ENCODE measurements at regions not wholly inside any gene's neighbourhood (a gene's known extent, or its start where the extent isn't known, plus 50 kb on each side); places are given as distances from the start of the nearest gene placed in this dataset.

DNA sequence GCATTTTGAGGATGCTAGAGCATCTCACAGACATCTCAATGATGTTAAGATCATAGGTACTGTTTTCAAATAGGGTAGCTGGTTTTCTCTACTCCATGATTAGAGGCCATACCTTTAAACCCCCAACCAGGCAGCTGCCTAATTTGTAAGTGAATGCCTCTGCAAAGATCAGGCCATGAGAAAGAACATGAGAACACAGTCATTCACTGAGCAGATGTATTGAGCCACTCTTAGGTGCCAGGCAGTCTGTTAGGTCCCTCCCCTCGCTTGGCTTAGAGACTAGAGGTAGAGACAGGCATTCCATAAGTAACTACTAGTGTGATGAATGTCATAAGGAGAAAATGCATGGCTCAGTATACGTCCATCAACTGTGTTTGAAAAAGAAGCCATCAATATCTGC is 410.0 kb downstream of the FGF9 start:
- no peak for DNase-seq
- intact Hi-C loops (cut with DNase I) = no loop called here

DNA sequence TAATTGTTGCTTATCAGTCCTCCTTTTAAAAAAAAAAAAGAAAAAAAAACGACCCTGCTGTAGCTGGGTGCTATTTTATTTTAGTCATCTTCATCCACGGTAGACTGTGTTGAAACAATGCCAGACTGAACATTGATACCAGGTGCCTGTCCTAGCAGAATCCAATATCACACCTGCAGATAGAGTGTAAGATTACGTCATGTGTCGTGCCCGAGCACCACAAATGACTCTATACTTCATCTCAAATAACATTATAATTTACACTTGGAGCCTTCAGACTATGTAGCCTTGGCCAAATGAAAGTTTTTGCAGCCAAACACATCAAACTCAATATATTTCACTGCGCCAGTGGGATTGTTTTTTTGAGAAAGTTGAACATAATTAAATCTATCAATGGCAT is 410.6 kb downstream of the FGF9 start:
- intact Hi-C loops (cut with DNase I) = no loop called here
- DNase-seq = no peak

DNA sequence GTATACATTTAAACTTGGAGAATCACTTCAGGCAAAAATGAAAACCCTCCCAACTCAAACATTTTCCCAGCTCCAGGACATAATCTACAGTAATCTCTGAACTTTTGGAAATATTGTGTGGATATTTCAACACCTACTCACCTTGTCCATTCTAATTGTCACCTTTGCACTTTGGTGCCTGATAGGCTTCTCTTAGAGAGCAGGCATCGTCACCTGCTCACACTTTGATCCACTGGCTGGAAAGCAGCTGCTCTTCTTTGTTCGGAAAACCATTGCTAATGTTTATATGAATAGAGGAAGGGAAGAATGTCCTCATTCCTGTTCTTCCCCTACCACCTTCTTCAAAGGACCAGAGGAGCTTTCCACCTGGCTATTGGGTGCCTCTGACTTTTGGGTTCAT is 411.2 kb downstream of the FGF9 start:
- no peak for DNase-seq
- intact Hi-C loops (cut with DNase I) = no loop called here

DNA sequence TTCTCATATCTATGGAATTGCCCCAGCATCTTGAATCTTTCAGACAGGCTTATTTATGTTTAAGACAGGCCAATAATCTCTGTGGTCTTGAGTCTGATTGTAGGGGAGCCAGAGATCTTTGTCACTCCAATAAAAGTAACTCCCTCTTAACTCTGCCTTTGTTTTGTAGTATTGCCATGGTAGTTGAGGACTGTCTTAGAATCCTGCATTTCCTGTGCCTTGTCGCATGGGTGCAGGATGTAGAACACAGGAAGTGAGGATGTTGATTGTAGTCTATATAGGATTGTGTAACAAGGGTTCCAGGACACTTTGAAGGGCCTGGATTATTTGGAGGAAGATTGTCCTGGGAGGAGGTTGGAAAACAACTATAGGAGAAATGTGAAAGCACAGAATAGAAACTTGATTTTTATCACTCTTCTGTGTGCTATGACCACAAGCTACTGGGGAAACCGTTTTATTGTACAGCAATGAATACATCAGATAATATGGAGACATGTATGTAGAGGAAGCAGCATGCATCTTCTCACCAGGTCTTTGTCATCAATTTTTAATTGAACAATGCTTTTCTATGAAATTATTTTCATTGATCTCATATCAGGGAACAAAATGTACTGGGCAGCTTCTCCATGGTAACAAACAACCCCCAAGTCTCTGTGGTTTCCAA is 411.7 kb downstream of the FGF9 start:
- no peak for DNase-seq
- intact Hi-C loops (cut with DNase I) = no loop called here

DNA sequence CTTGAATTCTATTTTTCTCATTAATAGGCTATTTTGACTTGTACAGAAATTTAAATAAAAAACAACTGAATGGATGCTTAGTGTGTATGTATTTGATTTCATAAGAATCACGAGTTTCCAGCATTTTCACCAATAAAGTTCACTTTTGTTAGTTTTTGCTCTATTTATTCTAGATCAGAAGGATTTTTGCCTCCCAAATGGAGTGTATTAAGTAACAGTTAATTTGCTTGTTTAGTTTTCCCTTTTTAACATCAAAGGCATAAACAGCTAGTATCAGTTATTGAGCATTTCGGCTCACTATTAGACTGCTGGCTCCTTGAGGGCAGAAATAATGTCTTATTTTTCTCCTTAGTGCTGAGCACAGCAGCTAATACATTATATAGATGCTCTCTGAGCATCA is 414.1 kb downstream of the FGF9 start:
- intact Hi-C loops (cut with DNase I) = no loop called here

DNA sequence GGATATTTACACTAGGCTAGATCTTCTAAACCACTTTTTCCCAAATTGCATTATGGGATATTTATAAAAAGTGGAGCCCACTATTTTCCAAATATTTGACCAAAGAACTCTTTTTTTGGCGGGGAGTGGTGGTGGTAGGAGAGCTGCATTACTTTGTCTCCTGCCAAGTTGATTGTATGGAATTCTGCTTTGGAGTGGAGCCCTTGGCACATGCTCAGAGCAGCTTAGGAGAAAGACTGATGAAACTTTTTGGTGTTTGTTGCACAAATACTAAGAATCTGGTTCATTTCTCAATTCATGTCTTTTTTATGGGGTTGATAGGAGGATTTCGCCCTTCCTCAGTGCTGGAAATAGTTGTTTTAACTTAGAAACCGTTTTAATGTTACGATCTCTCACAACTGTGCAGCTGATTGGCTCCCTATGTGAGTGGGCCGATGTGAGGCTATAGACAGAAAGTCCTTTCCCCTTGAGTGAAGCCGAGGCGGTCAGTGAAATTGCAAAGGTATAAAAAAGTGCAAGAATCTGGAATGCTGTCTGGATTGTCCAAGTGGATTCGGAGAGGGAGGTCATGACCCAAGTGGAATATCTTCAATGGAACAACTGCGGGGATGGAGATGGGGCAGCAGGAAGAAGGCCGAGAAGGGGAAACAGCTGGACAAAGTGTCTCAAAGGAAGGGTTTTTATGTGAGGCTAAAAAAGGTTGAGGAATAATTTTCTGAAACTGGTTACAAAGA is 415.9 kb downstream of the FGF9 start:
- no peak for DNase-seq
- intact Hi-C loops (cut with DNase I) = no loop called here

More for the DNA sequence above, 414.1 kb downstream of the FGF9 start:
- no peak for DNase-seq

DNA sequence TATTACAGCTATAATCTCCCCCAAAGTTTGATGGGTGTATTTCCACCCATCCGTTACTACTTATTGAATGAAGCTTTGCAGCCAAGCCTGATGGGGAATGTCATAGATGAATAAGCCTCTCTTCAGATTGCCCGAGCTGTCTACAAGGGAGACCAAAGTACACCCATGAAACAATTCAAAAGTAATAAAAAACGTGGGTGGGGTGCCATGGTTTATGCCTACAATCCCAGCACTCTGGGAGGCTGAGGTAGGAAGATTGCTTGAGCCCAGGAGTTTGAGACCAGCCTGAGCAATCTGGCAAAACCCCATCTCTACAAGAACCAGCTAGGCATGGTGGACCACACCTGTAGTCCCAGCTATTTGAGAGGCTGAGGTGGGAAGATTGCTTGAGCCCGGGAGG is 419.2 kb downstream of the FGF9 start:
- intact Hi-C loops (cut with DNase I) = no loop called here
- no peak for DNase-seq

DNA sequence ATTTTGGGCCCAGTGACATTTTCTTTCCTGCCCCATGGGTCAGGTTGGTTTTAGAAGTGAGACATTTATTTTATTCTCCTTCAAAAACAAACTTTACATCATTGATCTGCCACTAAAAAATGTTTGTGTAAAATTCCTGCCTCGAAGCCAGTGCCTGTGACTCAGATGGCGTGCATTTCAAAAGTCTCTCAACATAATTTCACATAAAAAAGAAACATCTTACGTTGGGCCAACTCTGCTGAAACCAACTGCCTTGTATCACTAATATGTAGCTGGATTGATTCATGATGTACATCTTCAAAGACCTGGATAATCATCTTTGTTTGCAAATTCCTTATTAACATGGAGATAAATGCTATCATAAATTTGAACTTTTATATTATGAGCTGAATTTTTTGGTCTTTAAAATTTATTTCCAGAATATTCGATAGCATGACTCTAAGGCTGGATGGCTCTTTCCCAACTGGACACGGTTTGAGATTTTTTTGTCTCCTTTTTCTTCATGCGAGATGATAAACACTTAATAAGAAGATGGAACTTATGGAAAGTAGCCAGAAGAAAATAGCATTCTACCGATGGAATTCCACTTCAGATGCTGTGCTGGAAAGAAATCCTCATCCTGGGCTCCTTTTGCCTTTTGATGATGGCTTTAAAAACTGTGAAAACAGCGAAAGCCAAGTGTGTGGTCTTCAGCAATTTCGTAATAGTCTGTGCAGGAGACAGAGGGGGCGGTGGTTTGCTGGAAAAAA is 420.5 kb downstream of the FGF9 start:
- DNase-seq = no peak
- intact Hi-C loops (cut with DNase I) = no loop called here

DNA sequence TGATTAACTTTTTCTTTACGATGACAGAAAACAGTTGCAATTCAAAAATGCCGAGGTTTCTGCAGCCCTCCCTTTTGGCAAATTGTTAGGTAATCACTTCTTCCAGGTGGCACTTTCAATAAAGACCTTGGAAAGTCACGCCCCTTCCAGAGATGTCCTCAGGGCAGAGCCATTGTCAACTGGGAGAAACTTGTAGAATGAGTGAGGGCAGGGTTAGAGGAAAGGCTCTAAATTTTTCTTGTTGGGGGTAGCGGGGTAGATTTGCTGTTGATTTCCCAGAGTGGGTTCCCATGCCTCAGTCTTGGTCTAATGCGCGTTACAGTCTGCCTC is 421.1 kb downstream of the FGF9 start:
- DNase-seq = no peak
- intact Hi-C loops (cut with DNase I) = no loop called here

DNA sequence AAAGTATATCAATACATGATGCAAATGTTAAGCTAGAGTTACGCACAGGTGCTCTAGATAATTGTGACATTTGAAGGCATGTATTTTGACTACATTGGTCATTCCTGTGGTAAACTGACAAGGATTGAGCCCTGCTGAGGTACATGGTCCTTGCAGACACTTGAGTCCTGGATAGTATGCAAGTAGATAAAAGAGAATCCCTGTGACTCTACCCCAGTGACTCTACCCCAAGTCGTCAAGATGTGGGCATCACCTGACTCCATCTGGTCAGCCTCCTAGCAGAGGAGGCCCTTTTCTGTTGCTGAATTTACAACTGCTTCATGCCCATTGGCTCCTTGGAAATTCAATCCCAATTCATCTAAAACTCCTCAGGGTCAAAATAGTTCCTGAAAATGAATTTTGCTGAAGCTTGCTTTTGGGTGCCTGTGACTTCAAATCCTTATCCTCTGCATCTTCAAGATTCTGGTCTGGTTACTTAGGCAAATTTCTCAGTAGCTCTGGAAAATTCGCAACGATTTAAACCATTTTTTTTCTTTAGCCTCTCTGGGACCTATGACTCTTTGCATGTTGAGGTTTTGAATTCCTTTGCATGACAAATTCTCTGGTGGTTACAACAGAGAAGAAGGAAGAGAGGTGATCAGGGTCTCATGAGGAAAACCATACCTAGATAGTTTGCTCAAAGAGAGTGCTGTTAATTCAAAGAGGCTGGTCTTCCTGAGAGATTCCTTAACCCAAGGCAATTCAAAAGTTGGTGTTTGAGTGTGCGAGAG is 422.1 kb downstream of the FGF9 start:
- intact Hi-C loops (cut with DNase I) = no loop called here
- no peak for DNase-seq

DNA sequence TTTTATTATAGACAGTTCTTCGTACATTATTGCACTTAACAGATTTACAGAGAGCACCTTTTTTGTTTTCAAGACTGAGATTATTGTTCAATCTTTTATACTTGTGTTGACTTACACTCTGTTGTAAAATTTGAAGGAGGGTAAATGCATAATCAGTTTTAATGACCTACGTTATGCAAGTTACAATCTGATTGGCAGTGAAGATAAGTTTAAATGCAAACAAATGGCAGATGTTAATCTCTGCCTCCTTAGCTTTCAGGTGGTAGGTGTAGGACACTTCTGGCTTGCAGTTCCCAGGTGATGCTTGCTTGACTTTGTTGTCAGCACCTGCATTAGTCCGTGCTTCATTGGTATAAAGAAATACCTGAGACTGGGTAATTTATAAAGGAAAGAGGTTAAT is 424.9 kb downstream of the FGF9 start:
- intact Hi-C loops (cut with DNase I) = no loop called here

DNA sequence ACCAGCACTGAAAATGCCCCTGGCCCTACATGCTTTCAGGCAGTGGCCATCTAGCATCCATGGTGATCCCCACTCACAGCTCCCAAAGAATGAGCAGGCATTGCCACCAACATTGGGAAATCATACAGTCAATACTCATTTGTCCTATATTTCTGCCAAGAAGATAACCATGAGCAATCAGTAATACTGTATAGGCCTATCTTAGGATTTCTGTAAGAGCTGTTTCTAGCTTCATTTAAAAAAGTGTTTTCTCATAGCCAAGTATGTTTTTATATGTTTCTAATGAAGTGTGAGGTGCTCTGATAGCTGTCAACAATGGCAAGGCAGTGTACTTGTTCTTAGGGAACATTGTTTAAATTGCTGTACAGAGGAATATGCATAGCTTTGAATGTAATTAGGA is 428.7 kb downstream of the FGF9 start:
- intact Hi-C loops (cut with DNase I) = no loop called here
- DNase-seq = no peak

More for the DNA sequence above, 424.9 kb downstream of the FGF9 start:
- DNase-seq = no peak

DNA sequence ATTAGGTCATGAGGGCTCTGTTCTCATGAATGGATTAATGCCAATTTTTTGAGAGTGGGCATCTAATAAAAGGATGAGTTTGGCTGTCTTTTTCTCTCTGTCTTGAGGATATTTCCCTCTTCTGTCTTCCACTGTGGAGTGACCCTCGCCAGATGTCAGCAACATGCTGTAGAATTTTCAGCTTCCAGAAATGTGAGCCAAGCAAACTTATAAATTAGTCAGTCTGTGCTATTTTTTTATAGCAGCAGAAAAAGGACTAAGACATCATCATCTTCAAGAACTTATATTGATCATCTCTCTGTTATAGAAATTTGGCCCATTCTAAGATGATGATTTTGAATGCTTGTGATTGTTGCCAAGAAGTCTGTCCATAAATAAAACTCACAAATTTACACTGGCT is 431.4 kb downstream of the FGF9 start:
- intact Hi-C loops (cut with DNase I) = no loop called here
- no peak for DNase-seq

DNA sequence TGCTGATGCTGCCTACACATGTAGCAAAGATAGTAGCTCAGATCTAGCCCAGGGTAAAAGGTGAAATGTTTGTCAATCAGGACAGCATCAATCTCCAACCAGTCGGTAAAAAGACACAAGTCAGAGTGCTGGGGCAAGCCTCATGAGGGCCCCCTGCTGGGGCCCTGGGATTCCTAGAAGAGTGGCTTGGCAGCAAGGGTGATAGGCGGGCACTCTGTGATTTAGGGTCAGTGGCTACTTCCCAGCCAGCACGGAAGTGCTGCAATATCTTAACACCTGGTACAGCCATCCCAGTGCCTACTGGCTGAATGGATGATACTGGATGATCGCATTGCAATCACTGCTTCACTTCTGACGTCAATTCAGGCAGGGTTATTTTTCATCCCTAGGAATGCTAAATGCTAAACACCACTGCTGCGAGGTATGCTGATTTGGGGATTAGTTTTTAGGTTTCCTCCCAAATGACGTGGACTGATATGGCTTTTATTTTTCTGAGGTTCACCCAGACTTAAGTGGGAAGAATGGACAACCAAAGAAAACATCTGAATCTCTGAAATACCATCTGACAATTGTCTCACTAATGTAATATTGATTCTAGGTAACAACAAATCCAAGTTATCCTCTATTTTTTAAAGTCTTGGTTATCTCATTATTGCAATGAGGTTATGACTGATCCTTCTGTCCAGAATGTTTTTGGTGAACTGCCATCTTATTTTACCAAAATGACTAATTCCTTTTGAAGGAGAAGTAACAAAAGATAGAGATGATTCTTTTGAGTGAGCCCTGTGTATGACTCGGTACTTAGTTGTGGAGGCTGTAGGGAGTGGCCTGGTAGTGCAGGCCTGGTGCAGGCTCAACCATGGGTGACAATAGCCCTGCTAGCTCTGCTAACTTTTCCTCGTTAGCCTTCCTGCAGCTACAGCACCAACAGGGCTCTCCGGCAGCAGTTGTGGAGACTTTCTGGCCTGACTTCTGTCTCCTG is 432.5 kb downstream of the FGF9 start:
- intact Hi-C loops (cut with DNase I) = no loop called here
- DNase-seq = no peak

DNA sequence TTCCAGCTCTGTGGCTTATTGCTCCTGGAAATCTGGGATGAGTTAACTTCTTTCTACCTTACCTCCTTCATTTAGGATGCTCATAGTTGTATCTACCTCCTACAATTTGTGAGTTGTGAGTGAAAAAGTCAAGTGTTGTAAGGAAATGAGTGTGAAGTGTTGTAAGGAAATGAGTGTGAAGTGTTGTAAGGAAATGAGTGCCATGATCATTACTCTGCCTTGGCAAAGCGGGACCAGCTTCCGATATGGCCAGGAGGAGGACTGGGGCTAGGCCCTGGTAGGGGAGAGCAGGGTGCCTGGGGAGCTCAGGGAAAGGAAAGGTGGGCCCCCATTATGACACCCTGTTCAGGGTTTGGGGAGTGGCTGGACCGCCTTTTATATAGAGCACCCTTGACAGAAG is 435.2 kb downstream of the FGF9 start:
- intact Hi-C loops (cut with DNase I) = no loop called here
- no peak for DNase-seq

DNA sequence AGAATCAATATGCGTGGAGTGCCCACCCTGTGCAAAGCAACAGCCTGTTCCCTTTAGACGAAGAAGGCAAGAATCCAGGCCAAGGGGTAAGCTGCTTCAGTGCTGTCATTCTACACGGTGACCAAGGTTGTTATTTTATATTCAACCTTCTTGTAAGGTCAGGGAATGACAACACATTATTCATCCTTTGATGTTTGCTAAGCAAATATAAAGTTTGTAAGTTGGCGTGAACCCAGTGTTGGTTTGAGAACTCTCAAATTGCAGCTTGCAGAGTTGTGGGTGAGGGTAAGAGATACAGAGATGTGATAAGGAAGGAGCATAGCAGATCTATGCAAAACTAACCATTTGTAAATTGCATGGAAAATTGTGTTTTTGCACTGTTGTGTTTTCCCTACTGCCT is 436.7 kb downstream of the FGF9 start:
- intact Hi-C loops (cut with DNase I) = no loop called here
- no peak for DNase-seq

DNA sequence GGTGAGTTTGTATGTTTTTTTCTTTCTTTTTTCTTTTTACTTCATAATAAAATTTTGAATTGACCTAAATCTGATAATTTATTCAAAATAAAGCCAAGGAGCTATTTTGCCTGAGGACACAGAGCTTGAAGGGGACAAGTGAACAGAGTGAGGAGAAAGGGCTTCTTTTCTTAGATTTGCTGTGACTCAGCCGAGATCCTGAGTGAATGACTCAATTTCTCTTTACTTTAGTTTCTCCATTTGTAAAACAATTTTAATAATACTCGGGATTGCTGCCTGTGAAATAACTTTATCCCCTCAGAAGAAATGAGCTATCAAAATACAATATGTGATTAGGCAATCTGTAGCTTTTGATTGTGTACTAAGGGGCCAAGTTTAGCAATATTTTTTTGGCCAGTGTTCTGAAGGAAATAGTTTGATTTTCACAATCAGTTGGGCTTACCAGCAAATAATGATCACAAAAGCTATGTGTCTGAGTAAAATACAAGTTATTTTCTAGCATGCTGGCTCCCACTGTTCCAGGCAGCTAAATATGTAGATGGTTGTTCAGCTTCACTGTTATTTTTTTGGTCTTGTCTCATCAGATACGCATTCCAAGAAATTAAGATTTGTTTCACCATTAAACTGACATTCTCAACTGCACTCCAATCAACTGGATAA is 437.5 kb downstream of the FGF9 start:
- intact Hi-C loops (cut with DNase I) = no loop called here
- no peak for DNase-seq

DNA sequence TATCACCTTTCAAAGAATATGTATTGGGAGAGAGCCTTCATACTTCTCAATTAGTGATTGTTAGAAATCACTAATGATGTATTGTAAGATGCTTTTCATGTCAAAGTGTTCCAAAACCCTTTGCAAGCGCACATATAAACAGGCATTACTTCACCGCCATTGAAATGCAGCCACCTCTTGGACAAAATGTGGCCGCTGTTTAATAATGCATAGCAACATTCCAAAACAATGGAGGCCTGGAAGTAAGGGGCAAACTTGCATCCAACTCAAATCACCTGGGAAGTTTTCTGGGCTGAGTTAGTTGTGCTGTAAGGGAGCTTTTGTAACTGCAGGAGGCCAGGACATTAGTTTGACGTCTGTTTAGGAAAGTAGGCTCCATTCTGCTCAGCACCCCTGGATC is 438.1 kb downstream of the FGF9 start:
- no peak for DNase-seq
- intact Hi-C loops (cut with DNase I) = no loop called here

DNA sequence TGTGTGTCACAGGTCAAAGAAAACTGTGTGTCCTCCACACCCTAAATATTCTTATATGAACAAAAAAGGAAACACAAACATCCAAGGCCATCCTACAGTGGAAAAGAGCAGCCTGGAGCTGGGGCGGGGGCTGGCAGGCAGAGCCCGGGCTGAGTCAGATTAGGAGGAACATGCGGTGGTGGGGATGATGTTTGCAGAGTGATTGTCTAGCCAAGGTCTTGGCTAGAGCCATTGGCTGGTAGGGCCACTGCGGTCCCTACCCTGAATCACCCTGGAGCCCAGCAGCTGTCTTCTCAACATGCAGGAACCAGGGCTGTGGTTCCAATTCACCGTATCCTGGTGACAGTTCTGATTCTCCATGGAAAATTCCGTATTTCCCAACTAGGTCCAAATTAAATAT is 439.5 kb downstream of the FGF9 start:
- intact Hi-C loops (cut with DNase I) = no loop called here
- DNase-seq = no peak

All from posterior cingulate gyrus (tissue), 11 donors.